OCI-LY3 (cell line): ENCODE measurements at regions not wholly inside any gene's neighbourhood (a gene's known extent, or its start where the extent isn't known, plus 50 kb on each side); places are given as distances from the start of the nearest gene placed in this dataset.
A peak's percentile ranks its signal among the peaks of the same experiment; 100 is the strongest.

ENCODE experiments used
- EZH2phosphoT487 ChIP-seq: fragments of 200-600 bp; shearing (Covaris generic); IDR thresholded peaks from 2 replicates; pipeline ENCODE4 v1.6.1; 2018; ENCODE audit warnings: antibody characterized with exemption, mixed run types, low read depth
- TF ChIP-seq, protein P1 (sequence below): fragments of 200-600, 300-600 bp; sonication (generic); IDR thresholded peaks from 2 replicates; pipeline ENCODE4 v1.5.1; 2014; ENCODE audit warnings: antibody characterized with exemption, low read length, low read depth

DNA sequence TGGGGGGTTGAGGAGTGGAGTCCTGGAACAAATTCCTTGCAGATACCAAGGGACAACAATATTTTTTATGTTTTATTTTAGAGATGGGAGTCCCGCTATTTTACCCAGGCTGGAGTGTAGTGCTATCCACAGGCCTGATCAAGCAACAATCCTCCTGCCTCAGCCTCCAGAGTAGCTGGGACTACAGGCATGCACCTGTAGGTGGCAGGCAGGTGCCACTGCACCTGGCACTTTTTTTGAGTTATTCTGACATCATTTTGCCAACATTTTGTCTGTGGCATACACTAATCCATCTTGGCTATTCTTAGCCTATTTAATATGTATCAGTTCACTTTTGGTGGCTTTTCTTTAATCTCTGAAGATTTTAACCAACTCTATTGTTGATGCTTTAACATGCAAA, 317.8 kb upstream of the MTPN start:
- TF ChIP-seq, protein P1, sequence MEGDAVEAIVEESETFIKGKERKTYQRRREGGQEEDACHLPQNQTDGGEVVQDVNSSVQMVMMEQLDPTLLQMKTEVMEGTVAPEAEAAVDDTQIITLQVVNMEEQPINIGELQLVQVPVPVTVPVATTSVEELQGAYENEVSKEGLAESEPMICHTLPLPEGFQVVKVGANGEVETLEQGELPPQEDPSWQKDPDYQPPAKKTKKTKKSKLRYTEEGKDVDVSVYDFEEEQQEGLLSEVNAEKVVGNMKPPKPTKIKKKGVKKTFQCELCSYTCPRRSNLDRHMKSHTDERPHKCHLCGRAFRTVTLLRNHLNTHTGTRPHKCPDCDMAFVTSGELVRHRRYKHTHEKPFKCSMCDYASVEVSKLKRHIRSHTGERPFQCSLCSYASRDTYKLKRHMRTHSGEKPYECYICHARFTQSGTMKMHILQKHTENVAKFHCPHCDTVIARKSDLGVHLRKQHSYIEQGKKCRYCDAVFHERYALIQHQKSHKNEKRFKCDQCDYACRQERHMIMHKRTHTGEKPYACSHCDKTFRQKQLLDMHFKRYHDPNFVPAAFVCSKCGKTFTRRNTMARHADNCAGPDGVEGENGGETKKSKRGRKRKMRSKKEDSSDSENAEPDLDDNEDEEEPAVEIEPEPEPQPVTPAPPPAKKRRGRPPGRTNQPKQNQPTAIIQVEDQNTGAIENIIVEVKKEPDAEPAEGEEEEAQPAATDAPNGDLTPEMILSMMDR = peak; percentile 19
- no peak for TF ChIP-seq EZH2phosphoT487
